ENCODE measurements at regions not wholly inside any gene's neighbourhood (a gene's known extent, or its start where the extent isn't known, plus 50 kb on each side); places are given as distances from the start of the nearest gene placed in this dataset.

DNA sequence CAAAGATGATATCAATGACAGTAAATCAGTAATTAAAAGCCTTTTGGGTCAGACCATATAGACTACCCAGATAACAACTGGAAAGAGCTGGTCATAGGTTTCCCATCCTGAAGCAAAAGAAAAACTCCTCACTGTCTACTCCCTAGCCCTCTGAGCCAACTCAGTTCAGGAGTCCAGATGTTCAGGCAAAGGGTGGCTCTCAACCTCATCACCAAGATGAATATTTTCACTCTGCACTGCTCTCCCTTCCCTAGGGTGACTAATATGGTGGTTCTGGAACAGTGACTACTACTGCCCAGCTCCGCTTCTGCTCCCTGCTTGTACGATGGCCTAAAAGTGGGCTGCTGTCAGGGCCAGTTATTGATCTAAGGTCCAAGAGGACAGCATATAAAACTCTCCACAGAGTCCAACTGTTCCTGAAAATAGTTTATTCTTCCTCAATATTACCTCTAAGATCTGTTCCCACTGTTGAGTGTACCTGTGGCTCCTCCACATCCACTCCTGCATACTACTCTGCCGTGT is 263.4 kb upstream of the SLC30A5 start:
- no peaks in the 10 kb centered on the region for H4K20me1 ChIP-seq (ENCODE audit: insufficient read depth)
- H3K9me2 ChIP-seq, result no peaks in the 10 kb centered on the region
- no peaks in the 10 kb centered on the region for H3F3A ChIP-seq (replicated peaks; ENCODE audit: insufficient read depth)
- 47% methylated on average over 3 of the region's 3 CpGs for WGBS (ENCODE audit: low lambda C conversion rate)
- H3K27me3 ChIP-seq (ENCODE audit: insufficient read depth), result no peaks in the 10 kb centered on the region
- ChIA-PET POLR2A (no interaction called here), CTCF (no interaction called here)
- no peak overlapping the region for H3K4me3 ChIP-seq (ENCODE audit: low read depth in 2 of 2, low read length in 1 of 2)
- no peak overlapping the region for H3K27ac ChIP-seq (ENCODE audit: low read depth in 2 of 2, low read length in 1 of 2)
- DNase-seq, result no peak
- H3K4me2 ChIP-seq, result no peak overlapping the region
- H3K9me3 ChIP-seq, result no peaks in the 10 kb centered on the region
- no peaks in the 10 kb centered on the region for H3K36me3 ChIP-seq (replicated peaks in 1 of 2; ENCODE audit: control insufficient read depth in 1 of 2, insufficient read depth in 2 of 2, low read length in 1 of 2)
- no peak overlapping the region for H3K9ac ChIP-seq
- H2AFZ ChIP-seq (ENCODE audit: low read depth), result no peak overlapping the region
- H3K79me2 ChIP-seq (ENCODE audit: insufficient read depth), result no peaks in the 10 kb centered on the region
- H3K4me1 ChIP-seq (ENCODE audit: control insufficient read depth in 1 of 2, insufficient read depth in 2 of 2, low read depth in 1 of 2, low read length in 1 of 2), result no peaks in the 10 kb centered on the region; a peak in 2 of 4 replicates
- TF ChIP-seq FOXM1 (IDR thresholded peaks at IDR 0.05; ENCODE audit: low read depth) (no peak), SIN3A (IDR thresholded peaks at IDR 0.05; ENCODE audit: borderline replicate concordance, low read depth, low read length) (no peak), JUND (IDR thresholded peaks at IDR 0.05) (no peak), CTCF (IDR thresholded peaks at IDR 0.05) (no peak), RCOR1 (IDR thresholded peaks at IDR 0.05; ENCODE audit: low read length) (no peak), RXRA (IDR thresholded peaks at IDR 0.05; ENCODE audit: borderline replicate concordance, low read depth) (no peak)

GRCh38 chr5:68834491-68834981 is 259.3 kb upstream of the SLC30A5 start:
- no peaks in the 10 kb centered on the region for H3F3A ChIP-seq (replicated peaks; ENCODE audit: insufficient read depth)
- 74% methylated on average over 4 of the region's 4 CpGs for WGBS (ENCODE audit: low lambda C conversion rate)
- H3K79me2 ChIP-seq (ENCODE audit: insufficient read depth), result no peaks in the 10 kb centered on the region
- no peaks in the 10 kb centered on the region for H3K9me3 ChIP-seq
- DNase-seq, result no peak
- H3K36me3 ChIP-seq (replicated peaks in 1 of 2; ENCODE audit: control insufficient read depth in 1 of 2, insufficient read depth in 2 of 2, low read length in 1 of 2), result no peaks in the 10 kb centered on the region
- H3K4me1 ChIP-seq (ENCODE audit: control insufficient read depth in 1 of 2, insufficient read depth in 2 of 2, low read depth in 1 of 2, low read length in 1 of 2), result no peaks in the 10 kb centered on the region; a peak in 2 of 4 replicates
- H2AFZ ChIP-seq (ENCODE audit: low read depth), result no peak overlapping the region
- H3K9ac ChIP-seq, result no peak overlapping the region
- CTCF ChIA-PET, result no interaction called here
- no peak for TF ChIP-seq GATA2 (CRISPR knock-in tag; IDR thresholded peaks at IDR 0.05)
- no peak for TF ChIP-seq TEAD4 (IDR thresholded peaks at IDR 0.05; ENCODE audit: borderline replicate concordance, insufficient read depth)
- TF ChIP-seq NFIC (IDR thresholded peaks at IDR 0.05; ENCODE audit: borderline replicate concordance), result no peak
- no peak for TF ChIP-seq MXI1 (IDR thresholded peaks at IDR 0.05; ENCODE audit: low read depth, low read length)
- no peak for TF ChIP-seq FOSL2 (IDR thresholded peaks at IDR 0.05; ENCODE audit: borderline replicate concordance, low read depth)
- no peak for TF ChIP-seq FOXJ3 (CRISPR knock-in tag; IDR thresholded peaks at IDR 0.05)
- TF ChIP-seq, protein P1, sequence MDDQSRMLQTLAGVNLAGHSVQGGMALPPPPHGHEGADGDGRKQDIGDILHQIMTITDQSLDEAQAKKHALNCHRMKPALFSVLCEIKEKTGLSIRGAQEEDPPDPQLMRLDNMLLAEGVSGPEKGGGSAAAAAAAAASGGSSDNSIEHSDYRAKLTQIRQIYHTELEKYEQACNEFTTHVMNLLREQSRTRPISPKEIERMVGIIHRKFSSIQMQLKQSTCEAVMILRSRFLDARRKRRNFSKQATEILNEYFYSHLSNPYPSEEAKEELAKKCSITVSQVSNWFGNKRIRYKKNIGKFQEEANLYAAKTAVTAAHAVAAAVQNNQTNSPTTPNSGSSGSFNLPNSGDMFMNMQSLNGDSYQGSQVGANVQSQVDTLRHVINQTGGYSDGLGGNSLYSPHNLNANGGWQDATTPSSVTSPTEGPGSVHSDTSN (IDR thresholded peaks at IDR 0.05), result no peak
- TF ChIP-seq POLR2AphosphoS5 (IDR thresholded peaks at IDR 0.05; ENCODE audit: low read depth, low read length), result no peak
- no peak for TF ChIP-seq SIN3A (IDR thresholded peaks at IDR 0.05; ENCODE audit: borderline replicate concordance, low read depth, low read length)
- TF ChIP-seq, protein P2, sequence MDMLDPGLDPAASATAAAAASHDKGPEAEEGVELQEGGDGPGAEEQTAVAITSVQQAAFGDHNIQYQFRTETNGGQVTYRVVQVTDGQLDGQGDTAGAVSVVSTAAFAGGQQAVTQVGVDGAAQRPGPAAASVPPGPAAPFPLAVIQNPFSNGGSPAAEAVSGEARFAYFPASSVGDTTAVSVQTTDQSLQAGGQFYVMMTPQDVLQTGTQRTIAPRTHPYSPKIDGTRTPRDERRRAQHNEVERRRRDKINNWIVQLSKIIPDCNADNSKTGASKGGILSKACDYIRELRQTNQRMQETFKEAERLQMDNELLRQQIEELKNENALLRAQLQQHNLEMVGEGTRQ (IDR thresholded peaks at IDR 0.05; ENCODE audit: borderline replicate concordance, low read depth, low read length), result no peak
- no peak for TF ChIP-seq CHD2 (IDR thresholded peaks at IDR 0.05; ENCODE audit: low read length, partially characterized antibody)
- no peak for TF ChIP-seq RAD21 (IDR thresholded peaks at IDR 0.05; ENCODE audit: low read length)
- TF ChIP-seq JUND (IDR thresholded peaks at IDR 0.05), result no peak
- TF ChIP-seq, protein P3, sequence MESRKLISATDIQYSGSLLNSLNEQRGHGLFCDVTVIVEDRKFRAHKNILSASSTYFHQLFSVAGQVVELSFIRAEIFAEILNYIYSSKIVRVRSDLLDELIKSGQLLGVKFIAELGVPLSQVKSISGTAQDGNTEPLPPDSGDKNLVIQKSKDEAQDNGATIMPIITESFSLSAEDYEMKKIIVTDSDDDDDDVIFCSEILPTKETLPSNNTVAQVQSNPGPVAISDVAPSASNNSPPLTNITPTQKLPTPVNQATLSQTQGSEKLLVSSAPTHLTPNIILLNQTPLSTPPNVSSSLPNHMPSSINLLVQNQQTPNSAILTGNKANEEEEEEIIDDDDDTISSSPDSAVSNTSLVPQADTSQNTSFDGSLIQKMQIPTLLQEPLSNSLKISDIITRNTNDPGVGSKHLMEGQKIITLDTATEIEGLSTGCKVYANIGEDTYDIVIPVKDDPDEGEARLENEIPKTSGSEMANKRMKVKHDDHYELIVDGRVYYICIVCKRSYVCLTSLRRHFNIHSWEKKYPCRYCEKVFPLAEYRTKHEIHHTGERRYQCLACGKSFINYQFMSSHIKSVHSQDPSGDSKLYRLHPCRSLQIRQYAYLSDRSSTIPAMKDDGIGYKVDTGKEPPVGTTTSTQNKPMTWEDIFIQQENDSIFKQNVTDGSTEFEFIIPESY (IDR thresholded peaks at IDR 0.05; ENCODE audit: borderline replicate concordance, low read depth), result no peak
- no peak for TF ChIP-seq FOXM1 (IDR thresholded peaks at IDR 0.05; ENCODE audit: low read depth)
- TF ChIP-seq YY1 (IDR thresholded peaks at IDR 0.05; ENCODE audit: low read depth), result no peak
- TF ChIP-seq SMC3 (IDR thresholded peaks at IDR 0.05; ENCODE audit: low read depth, low read length), result no peak
- TF ChIP-seq EP300 (IDR thresholded peaks at IDR 0.05; ENCODE audit: borderline replicate concordance in 1 of 2, low read depth in 1 of 2, low read length in 1 of 2), result no peak
- no peak for TF ChIP-seq USF1 (IDR thresholded peaks at IDR 0.05; ENCODE audit: borderline replicate concordance, low read depth)
- no peaks in the 10 kb centered on the region for H4K20me1 ChIP-seq (ENCODE audit: insufficient read depth)
- no peaks in the 10 kb centered on the region for H3K9me2 ChIP-seq
- H3K27me3 ChIP-seq (ENCODE audit: insufficient read depth), result no peaks in the 10 kb centered on the region
- no peak overlapping the region for H3K4me2 ChIP-seq
- H3K27ac ChIP-seq (ENCODE audit: low read depth in 2 of 2, low read length in 1 of 2), result no peak overlapping the region
- no peak overlapping the region for H3K4me3 ChIP-seq (ENCODE audit: low read depth in 2 of 2, low read length in 1 of 2)
- POLR2A ChIA-PET, result no interaction called here
